ENCODE measurements at regions not wholly inside any gene's neighbourhood (a gene's known extent, or its start where the extent isn't known, plus 50 kb on each side); places are given as distances from the start of the nearest gene placed in this dataset.

DNA sequence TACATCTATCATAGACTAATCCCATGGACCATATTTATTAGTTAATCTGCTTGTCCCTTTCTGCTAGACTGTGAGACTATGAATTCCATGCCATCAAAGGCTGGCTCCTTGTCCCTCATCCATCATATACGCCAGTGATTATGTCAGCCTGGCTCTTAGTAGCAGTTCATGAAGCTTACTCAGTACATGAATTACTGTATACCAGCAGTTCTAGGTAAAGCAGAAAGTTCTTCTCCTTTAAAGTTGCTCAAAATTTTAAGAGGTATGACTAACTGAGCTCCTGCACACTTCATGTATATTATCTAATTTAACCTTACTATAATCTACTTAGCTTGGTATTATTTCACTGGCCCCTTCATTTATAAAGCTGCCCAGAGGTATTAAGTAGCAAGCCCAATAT, 190.9 kb upstream of the TBL1XR1 start:
- TF ChIP-seq, protein P1, sequence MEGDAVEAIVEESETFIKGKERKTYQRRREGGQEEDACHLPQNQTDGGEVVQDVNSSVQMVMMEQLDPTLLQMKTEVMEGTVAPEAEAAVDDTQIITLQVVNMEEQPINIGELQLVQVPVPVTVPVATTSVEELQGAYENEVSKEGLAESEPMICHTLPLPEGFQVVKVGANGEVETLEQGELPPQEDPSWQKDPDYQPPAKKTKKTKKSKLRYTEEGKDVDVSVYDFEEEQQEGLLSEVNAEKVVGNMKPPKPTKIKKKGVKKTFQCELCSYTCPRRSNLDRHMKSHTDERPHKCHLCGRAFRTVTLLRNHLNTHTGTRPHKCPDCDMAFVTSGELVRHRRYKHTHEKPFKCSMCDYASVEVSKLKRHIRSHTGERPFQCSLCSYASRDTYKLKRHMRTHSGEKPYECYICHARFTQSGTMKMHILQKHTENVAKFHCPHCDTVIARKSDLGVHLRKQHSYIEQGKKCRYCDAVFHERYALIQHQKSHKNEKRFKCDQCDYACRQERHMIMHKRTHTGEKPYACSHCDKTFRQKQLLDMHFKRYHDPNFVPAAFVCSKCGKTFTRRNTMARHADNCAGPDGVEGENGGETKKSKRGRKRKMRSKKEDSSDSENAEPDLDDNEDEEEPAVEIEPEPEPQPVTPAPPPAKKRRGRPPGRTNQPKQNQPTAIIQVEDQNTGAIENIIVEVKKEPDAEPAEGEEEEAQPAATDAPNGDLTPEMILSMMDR (IDR thresholded peaks at IDR 0.05) = no peak
- no peak for TF ChIP-seq POLR2A (IDR thresholded peaks at IDR 0.05; ENCODE audit: low read depth)
